Lung microvascular endothelial cell (primary cell): ENCODE measurements at regions not wholly inside any gene's neighbourhood (a gene's known extent, or its start where the extent isn't known, plus 50 kb on each side); places are given as distances from the start of the nearest gene placed in this dataset.
A peak's percentile ranks its signal among the peaks of the same experiment; 100 is the strongest.
"Not testable (repeated sequence)": the region's sequence is repeated elsewhere in the genome, so short reads cannot be mapped to it uniquely, and the experiment has no call there.

Experiments
- DNase-seq, 2 donors: peaks; one replicate each; pipeline versions ENCODE4 v3.0.0 to v3.0.0-alpha.2; 2010; ENCODE audit warnings: low read depth in 2 of 2

DNA sequence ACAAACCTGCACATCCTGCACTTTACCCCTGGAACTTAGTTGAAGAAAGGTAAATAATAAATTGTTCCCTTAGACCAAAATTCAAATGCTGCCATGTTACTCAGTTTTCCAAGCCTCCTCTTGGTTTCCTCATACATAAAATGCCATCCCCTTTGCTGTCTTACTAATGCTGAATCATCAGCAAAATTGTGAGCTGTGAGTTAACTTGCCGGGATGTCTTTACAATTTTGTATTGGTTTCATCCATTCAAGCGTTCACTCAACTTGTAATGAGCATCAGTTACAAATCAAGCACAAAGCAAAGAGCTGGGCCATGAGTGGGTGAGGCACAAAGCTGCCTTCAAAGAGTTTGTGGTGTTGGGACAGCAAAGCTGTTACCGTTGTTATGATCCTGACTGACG is 395.8 kb upstream of the ZMIZ1 start:
- no peak for DNase-seq

DNA sequence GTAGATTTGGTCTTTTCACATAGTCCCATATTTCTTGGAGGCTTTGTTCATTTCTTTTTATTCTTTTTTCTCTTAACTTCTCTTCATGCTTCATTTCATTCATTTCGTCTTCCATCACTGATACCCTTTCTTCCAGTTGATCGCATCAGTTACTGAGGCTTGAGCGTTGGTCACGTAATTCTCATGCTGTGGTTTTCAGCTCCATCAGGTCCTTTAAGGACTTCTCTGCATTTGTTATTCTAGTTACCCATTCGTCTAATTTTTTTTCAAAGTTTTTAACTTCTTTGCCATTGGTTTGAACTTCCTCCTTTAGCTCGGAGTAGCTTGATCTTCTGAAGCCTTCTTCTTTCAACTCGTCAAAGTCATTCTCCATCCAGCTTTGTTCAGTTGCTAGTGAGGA is 387.6 kb upstream of the ZMIZ1 start:
- DNase-seq = not testable (repeated sequence)

DNA sequence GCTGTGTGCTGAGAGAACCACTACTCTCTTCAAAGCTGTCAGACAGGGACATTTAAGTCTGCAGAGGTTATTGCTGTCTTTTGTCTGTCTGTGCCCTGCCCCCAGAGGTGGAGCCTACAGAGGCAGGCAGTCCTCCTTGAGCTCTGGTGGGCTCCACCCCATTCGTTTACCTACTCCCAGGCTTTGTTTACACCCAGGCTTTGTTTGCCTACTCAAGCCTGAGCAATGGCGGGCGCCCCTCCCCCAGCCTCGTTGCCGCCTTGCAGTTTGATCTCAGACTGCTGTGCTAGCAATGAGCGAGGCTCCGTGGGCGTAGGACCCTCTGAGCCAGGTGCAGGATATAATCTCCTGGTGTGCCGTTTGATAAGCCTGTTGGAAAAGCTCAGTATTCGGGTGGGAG is 386.8 kb upstream of the ZMIZ1 start:
- not testable (repeated sequence) for DNase-seq

DNA sequence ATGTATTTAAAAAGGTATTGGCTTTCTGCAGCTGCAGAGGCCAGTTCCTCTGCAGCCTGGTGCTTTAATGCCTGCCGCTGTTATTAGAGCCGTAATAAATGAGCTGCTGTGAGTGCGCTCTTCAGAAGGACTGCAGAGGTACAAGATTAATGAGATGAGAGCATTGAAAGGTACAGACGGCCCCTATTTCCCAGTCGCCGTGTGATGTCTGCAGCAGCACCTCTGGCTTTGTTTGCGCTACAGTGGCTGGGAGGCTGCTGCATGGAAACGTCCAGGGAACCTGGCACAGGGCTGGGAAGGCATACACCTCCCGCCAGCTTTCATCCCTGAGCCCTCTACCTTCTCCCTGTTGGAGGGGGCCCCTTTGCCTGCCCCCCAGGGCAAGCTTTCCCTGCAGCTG is 383.8 kb upstream of the ZMIZ1 start:
- no peak for DNase-seq

DNA sequence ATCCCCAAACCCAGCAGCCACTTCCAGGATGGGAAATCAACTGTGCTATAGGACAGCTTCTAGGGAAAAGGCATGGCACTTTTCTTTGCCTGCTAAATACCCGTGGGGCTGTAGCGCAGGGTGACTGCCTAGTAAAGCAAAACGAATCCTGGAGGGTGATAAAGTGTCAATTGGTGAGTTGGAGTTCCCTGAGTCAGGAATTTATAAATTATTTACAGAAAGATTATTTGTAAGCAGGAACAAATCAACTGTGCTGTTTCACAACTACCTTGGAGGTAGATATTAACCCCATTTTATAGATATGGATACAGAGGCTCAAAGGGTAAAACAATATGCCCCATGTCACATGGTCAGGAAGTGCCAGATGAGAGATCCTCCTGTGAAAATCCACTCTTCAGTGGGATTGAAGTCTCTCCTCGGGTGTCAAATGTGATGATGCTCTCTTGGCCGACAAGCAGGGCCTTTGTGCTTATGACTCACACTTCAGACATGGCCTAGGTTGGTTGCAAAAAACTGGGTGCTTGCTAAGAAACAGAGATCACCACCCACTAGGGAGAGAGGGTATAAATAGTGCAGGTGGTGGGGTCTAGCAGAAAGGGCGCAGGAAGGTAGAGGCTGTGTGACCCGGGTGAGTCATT is 383.2 kb upstream of the ZMIZ1 start:
- DNase-seq = no peak

DNA sequence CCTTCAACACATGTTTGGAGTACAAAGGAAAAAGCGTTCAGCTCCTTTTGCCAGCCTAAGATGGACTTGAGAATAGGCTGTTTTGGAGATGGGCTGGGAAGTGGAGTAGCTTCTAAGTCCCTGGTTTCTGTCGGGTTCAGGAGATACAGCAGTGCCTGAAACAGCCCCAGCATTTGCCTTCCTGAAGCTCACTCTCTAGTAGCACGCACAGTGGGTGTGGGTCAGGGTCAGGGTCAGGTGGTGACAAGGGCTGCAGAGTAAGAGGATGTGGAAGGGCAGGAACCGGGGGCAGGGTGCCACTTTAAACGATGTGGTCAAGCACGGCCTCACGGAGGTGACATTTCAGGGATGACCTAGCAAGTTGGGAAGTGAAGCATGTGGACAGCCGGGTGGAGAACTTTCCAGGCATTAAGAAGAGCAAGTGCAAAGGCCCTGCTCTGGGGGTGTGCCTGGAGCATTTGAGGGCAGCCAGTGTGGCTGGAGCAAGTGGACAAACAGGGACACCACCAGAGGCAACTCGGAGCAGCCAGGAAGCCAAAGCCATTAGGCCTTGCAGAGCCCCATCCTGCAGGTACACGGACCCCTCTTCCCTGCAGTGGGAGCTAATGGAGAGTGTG is 382.2 kb upstream of the ZMIZ1 start:
- no peak for DNase-seq

DNA sequence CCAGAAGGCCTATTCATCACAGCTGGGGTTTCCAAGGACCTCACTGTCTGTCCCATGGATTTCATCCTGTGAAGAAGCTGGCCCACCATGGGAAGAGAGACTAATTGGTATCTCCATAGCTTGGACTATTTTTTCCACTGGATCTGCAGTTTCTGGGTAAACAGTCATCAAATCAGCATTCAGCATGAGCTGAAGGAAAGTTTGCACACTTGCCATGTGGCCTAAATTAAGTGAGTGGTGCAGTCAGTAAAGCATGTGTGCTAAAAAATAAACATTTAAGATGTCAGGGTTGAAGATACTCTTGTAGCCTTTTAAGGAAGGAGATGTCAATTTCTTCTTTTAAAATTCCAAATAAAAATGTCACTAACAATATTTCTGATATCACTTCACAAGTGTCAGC is 381.1 kb upstream of the ZMIZ1 start:
- no peak for DNase-seq

DNA sequence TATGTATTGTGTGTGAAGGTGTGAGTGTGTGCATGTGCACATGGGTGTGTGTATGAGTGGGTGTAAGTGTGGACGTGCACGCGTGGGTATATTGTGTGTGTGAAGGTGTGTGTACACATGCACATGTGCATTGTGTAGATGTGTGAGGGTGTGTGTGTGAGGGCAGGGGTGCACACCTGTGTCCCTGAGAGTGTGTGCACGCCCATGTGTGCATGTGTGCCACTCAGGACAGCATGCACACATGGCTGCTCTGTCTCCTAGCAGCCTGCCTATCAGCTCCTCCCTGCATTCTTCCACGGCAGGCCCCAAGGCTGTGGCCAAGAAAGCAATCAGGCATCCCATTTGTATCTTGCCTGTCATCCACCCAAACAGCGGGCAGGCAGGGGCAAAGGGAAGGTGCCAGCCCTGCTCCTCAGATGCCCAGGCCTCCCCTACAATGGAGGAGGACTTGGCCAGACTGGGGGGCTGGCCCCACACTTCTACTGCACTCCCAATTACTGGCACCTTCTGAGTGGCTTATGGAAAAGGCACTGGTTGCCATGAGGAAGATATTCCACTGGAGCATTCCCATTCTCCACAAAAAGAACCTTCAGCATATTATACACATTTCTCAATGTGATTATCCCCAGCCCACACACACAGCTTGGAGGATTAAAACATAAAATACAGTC is 380.4 kb upstream of the ZMIZ1 start:
- DNase-seq = no peak

DNA sequence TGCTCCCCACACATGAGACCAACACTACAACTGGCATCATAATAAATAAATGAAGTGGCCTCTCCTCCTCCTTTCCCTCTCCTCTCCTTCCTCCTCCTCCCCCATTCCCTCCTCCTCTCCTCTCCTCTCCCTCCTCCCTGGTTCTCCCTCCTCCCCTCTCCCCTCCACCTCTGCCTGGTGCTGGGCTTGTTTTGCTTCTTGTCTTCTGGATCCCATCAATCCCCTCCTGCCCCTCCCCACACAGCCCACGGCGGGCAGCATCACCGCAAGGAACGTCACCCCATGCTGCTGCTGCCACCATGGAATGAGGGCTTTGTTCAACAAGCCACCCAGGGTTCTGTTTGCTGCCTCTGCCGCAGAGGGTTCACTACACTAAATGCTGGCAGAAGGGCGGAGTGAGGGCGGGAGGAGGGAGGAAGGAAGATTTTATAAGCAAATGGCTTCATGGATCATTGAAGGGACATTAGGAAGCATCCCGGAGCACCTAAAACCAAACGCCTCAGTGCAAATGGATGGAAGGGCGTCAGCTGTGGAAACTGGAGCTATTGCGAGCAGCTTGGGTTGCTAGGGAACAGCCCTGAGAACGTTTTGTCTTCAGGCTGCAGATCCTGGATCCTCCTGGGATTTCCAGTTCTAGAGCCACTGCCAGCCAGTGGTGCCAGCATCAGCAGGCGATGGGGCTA is 379.7 kb upstream of the ZMIZ1 start:
- DNase-seq = no peak

DNA sequence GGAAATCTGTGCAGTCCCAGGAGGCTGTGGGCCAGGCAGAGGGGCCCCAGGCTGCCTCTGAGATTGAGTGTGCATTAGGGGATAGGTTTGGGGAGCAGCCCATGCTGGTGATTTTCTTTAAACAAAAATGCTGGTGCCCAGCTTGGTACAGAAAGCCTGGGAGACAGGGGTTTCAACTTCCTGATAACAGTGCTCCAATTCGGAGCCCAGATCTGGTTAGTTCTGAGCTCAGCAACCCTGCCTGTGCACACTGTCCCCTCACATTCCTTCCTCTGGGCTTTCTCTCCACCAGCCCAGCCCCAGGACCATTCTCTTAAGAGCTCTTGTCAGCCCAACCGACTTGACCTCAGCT is 379.2 kb upstream of the ZMIZ1 start:
- no peak for DNase-seq

DNA sequence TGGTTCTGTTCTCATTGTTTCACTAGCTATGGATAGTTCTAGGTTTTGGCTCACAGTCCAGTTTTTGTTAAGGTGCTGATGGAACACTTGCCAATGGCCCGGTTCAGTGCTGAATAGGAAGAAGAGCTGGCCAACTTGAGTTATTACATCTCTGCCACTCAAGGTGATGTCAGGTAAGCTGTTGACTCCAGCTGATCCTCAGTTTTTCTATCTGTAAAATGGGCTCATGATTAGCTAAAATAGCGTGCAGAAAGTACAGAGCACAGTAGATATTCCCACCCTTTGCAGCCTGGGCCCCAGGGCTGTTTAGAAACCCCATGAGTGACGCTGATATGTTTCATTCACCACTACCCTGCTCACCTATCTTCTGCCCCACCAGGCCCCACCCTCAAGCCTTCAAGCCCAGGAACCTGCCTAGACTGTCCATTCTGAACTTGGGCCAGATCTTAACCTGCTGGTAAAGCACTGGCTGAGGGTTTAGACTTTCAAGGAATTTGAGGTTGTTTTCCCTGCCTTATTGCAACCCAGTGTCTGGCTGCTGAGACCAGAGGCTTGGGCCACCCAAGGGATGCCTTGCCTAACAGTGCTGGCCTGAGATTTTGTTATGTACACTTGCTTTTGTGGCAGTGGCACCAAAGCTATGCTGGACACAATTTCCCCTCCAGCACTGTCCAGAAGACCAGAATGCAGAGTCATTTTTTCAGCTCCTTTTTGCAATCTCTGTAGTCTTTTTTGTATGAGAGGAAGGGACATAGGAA is 378.2 kb upstream of the ZMIZ1 start:
- no peak for DNase-seq

DNA sequence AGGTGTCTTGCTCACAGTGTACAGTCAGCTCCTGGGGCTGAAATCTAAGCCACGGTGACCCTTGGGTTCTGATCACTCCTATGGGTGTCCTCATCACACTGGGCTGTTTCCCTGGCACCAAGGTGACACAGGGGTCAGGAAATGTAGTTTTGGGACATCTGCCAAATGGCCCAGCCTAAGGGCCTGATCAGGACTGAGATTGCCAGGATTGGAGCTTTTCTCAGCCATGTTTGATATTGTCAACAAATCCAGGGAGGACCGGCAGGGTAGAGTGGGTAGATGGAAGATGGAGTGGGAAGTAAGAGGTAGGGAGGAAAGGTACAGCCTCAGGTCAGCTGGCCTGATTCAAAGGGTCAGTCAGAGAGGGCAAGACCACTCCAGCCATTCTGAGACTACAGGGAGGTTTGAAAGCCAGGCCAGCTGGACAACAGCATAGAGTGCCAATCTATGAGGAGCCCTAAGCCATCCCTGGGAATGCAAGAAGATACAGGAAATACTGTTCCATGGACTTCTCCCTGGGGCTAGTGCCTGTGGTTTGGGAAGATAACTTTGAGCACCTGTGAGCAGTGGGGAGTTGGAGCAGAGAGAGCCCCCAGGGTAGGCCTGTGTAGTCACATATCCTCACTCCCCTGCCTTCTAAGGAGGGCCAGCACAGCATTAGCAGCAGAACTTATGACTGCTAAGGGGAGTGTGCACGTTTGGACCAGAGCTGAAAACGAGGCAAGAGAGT is 377.3 kb upstream of the ZMIZ1 start:
- DNase-seq = no peak

DNA sequence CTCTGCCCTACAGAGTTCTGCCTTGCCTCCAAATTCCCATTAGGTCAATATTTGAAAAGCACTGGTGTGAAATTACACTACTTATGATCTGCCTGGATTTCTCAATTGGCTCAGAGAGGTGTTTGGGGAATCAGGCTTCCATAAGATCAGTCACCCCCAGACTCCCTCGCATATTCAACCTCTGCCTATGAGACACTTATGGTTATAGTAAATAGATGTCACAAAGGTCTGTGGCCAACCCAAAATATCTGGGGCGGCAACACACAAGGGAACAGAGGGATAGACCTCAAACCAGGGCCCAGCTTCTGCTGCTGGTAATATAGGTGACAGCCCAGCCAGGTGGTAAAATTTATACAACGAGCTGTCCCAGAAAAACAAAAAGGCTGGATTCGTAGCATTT is 376.7 kb upstream of the ZMIZ1 start:
- no peak for DNase-seq

DNA sequence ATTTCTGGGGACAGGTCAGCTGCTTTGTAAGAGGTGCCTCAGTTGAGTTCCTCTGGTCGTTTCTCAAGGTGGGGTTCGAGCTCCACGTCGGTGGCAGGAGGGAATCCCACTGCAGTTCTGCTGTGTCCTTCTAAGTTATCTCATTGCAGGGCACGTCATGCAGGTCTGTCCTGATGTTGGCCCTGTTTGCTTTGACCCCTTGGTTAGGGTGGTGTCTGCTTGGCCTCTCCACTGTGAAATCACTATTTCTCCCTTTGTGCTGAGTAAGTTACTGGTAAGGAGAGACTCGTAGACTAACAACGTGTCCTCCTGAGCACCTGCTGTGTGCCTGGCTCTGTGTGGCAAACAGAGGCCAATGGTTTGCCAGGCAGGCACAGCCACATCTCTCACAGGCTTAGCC is 372.9 kb upstream of the ZMIZ1 start:
- DNase-seq = no peak

DNA sequence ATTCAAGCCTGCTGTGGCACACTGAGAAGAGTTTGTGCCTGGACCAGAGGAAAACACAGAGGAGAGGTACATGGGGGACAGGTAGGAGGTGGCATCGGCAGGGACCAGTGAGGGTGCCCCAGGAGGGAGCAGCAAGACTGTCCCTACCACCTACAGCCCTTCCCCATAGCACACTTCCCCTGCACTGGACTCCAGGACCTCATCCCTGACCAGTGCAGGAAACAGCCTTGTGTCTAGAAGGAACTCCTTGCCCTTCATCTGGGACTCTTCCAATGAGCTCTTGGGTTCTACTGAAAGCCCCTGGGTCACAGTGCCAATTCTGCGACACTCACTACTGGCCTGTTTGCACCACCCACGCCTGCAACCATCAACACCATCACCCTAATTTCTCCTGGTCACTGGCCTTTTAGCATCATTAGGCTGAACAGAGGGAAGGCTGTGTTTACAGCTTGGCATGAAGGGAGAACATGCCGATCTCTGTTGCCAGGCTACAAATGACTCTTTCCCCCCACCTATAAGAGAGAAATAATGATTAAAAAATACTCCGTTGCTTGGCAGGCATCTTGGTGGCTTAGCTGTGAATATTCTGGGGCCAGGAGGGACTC is 371.9 kb upstream of the ZMIZ1 start:
- no peak for DNase-seq

DNA sequence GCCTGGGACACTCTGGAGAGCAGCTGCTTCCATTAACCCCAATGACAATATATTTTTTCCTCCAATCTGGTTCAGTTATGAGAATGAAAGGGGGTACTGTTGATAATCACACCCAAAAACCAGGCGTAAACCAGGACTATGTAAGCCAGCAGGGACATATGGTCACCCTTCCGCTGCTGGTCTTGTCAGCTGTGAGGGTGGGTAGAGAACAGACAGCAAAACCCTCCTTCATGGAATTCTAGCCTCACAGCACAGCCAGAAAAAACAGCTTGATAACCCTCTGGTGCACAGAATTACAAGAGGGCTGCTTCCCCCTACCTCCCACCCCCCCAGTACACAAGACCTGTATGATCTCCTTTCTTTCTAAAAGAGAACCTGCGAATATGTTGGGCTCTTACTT is 368.8 kb upstream of the ZMIZ1 start:
- DNase-seq = no peak

DNA sequence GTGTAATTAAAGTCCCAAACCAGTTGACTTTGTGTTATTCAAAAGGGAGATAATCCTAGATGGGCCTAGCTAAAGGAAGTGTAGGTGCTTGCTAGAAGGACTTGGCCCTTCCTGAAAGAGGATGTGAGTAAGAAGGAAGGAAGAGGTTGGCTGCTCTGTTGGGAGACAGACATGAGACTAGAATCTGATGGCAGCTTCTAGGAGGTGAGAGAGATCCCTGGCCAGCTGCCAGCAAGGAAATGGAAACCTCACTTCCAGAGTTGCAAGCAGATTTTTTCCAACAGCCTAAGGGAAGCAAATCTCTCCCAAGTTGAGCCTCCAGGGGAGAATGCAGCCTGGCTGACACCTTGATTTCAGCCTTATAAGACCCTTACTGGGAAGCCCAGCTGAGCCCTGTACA is 368.4 kb upstream of the ZMIZ1 start:
- DNase-seq = peak; percentile 6 to 87

DNA sequence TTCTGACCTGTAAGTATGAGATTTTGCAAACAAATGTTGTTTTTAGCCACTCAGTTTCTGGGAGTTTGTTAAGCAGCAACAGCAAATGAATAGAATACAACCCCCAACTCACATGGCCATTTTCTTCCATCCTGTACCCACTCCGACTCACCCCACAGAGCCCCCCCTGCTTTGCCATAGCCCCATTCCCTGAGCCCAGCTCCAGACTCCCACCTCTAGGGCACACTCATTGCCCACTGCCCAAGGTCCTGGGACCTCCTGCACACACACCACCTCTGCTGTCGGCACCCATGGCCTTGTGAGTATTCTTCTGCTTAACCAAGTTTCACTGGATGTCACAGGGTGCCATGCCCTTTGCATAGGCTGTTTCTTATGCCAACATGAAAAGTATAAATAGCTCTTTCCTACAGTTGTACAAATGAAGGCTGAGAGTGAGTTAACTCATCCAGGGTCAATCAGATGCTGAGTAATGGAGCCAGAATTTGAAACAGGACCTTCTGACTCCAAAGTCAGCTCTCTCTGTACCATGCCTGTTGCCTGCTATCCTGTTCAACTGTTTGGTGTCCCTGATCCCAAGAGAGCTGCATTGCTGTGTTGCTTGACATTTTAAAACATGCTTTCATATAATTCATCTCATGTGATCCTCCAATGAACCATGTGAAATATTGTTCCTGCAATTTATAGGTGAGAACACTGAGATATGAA is 367.8 kb upstream of the ZMIZ1 start:
- no peak for DNase-seq

DNA sequence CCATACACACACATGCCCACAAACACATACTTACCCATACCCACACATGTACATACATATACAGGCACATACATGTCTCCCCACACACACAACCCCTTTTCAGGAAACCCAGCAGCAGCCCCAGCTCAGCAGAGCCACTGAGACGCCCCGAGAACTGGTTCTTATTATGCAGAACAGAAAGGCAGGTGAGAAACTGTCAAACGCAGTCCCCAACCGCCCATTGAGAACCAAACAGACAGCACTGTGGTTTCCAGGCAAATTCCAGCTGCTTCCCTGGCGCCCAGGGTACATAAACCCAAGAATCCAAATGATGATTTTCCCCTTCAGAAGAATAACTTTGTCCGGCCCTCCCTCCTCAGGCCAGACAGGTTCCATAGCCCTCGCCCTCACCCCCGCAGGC is 366.6 kb upstream of the ZMIZ1 start:
- no peak for DNase-seq

DNA sequence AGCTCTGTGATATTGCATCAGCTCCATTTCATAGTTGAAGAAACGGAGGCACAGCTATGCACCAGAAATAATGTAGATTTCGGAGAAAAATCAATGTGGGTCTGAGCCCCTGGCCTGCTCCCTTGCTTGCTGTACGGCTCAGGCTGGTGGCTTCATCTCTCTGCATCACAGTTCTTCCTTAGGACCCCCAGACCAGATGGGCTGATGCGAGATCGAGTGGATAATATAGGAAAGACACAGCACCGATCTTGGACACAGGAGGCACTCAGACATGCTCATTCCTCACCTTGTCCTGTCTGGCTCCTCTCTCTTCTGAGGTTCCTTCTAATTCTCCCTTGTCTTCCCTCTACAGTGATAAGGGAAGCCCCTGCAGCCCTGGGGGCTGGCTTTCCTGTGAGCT is 365.9 kb upstream of the ZMIZ1 start:
- DNase-seq = no peak
